ENCODE measurements at regions not wholly inside any gene's neighbourhood (a gene's known extent, or its start where the extent isn't known, plus 50 kb on each side); places are given as distances from the start of the nearest gene placed in this dataset.

- TF ChIP-seq MEF2A (IDR thresholded peaks at IDR 0.05; ENCODE audit: control insufficient read depth, low read depth, low read length): no peak
Measured at GRCh38 chr13:107866941-107867623, 348.3 kb downstream of the LIG4 start (continued).

GRCh38 chr13:107866032-107866940 is 349.1 kb downstream of the LIG4 start:
- H3K27me3 ChIP-seq (ENCODE audit: control insufficient read depth in 2 of 2, insufficient read depth in 2 of 2, low read length in 2 of 2): peaks cover 18 to 28% of the 10 kb centered on the region in 2 experiments
- CTCF ChIA-PET (ENCODE audit: low intra/inter-chr PET ratio): no interaction called here
- intact Hi-C loops (cut with micrococcal nuclease): loop anchor here (2.0 to 5.0 kb wide), 3 partner anchors 46 to 129 kb away; no protein-coding TSS in a partner anchor
- H4K20me1 ChIP-seq (replicated peaks; ENCODE audit: control insufficient read depth, insufficient read depth, low read length): peaks cover 39% of the 10 kb centered on the region
- WGBS (ENCODE audit: insufficient coverage, low coverage, missing lambda C conversion rate): 12% methylated on average over 51 of the region's 51 CpGs
- peak; percentile 59 to 65 (median 61) for DNase-seq (ENCODE audit: extremely low read depth in 1 of 4, low spot score in 3 of 4)
- peak overlapping the region; percentile 89 for H3K4me2 ChIP-seq (ENCODE audit: insufficient read depth, low read length)
- peak; percentile 23 for ATAC-seq
- no peaks in the 10 kb centered on the region for H3K36me3 ChIP-seq (ENCODE audit: control insufficient read depth, insufficient read depth, low read length)
- H3K27ac ChIP-seq (ENCODE audit: extremely low read depth, low read depth, low read length): no peak overlapping the region
- FAIRE-seq: no peak
- TF ChIP-seq STAT6 (CRISPR knock-in tag; IDR thresholded peaks at IDR 0.05): peak; percentile 76; the same call in 1 of the 2 replicates
- TF ChIP-seq E2F1 (CRISPR knock-in tag; IDR thresholded peaks at IDR 0.05): 0 out of 2 replicates have a peak, but pooled peaks have one; percentile 17
- TF ChIP-seq ZNF77 (CRISPR knock-in tag; IDR thresholded peaks at IDR 0.05): no peak
- no peak for TF ChIP-seq ZNF280B (CRISPR knock-in tag; IDR thresholded peaks at IDR 0.05)
- H3K79me2 ChIP-seq (ENCODE audit: control insufficient read depth, insufficient read depth, low read length): no peaks in the 10 kb centered on the region
- H3K9ac ChIP-seq (ENCODE audit: insufficient read depth in 1 of 2, low read depth in 2 of 2, low read length in 2 of 2): peak overlapping the region in 1 of 2 experiments; percentile 74; a peak in 2 of 4 replicates
- H3K9me1 ChIP-seq (ENCODE audit: control insufficient read depth, insufficient read depth, low read length): no peaks in the 10 kb centered on the region
- peaks cover 22 to 31% of the 10 kb centered on the region in 2 experiments; a peak in 4 of 5 replicates for H3K4me1 ChIP-seq (replicated peaks in 1 of 2; ENCODE audit: control insufficient read depth in 2 of 2, insufficient read depth in 2 of 2, low read length in 2 of 2)
- no peaks in the 10 kb centered on the region for H3K9me3 ChIP-seq (replicated peaks; ENCODE audit: control insufficient read depth, insufficient read depth, low read depth, low read length)
- in situ Hi-C loops (cut with MboI): no loop called here
- POLR2A ChIA-PET: interaction anchor here (1.1 to 2.2 kb wide), 4 partner anchors 7 to 17 kb away, joined by 4 to 7 read pairs (median 6); no protein-coding TSS in a partner anchor
- BruUV-seq (replicated peaks): TSS peak; percentile 23
- no peak overlapping the region for H2AFZ ChIP-seq (ENCODE audit: low read depth, low read length)
- H3K4me3 ChIP-seq: peak overlapping the region; percentile 48

Measured in K562 (cell line).